ENCODE measurements at regions not wholly inside any gene's neighbourhood (a gene's known extent, or its start where the extent isn't known, plus 50 kb on each side); places are given as distances from the start of the nearest gene placed in this dataset.

DNA sequence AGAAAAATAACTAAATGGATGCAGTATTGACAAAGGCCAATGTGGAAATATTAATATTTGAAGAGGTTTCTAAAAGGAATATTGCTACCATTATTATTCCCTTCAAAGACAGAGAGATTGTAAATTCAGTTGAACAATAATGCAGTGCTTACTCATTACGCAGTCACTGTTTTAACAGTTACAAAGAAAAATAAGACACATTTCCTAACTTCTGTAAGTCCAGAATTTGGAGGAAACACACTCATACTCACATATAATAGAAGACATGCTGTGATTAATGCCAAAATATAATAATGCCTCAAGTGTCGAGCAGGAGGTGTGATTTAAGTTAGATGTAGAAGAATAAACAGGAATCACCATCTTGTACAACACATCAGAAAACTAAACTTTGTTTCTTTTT, 389.2 kb downstream of the FBXO15 start (continued):
- TF ChIP-seq, protein P1, sequence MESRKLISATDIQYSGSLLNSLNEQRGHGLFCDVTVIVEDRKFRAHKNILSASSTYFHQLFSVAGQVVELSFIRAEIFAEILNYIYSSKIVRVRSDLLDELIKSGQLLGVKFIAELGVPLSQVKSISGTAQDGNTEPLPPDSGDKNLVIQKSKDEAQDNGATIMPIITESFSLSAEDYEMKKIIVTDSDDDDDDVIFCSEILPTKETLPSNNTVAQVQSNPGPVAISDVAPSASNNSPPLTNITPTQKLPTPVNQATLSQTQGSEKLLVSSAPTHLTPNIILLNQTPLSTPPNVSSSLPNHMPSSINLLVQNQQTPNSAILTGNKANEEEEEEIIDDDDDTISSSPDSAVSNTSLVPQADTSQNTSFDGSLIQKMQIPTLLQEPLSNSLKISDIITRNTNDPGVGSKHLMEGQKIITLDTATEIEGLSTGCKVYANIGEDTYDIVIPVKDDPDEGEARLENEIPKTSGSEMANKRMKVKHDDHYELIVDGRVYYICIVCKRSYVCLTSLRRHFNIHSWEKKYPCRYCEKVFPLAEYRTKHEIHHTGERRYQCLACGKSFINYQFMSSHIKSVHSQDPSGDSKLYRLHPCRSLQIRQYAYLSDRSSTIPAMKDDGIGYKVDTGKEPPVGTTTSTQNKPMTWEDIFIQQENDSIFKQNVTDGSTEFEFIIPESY (IDR thresholded peaks at IDR 0.05) = no peak

- Histone ChIP-seq H3K9ac (ENCODE audit: low read depth in 1 of 2, low read length in 2 of 2) (no peak overlapping the region), H3K27ac (ENCODE audit: low read depth in 1 of 2, low read length in 2 of 2) (no peak overlapping the region), H3K4me3 (ENCODE audit: low read depth in 1 of 3, low read length in 3 of 3) (no peak overlapping the region), H3K4me1 (ENCODE audit: control insufficient read depth in 4 of 4, insufficient read depth in 4 of 4, low read length in 3 of 4) (no peaks in the 10 kb centered on the region), H3K9me3 (ENCODE audit: control insufficient read depth in 4 of 4, low read length in 3 of 4) (no peaks in the 10 kb centered on the region), H3K36me3 (ENCODE audit: control insufficient read depth in 4 of 4, insufficient read depth in 3 of 4, low read depth in 1 of 4, low read length in 3 of 4) (no peaks in the 10 kb centered on the region), H3K27me3 (ENCODE audit: control insufficient read depth in 4 of 4, insufficient read depth in 4 of 4, low read length in 3 of 4) (no peaks in the 10 kb centered on the region)
- WGBS = 74% methylated on average over 24 of the region's 24 CpGs
- no peak for TF ChIP-seq GABPA (IDR thresholded peaks at IDR 0.05 in 1 of 2, conservative IDR thresholded peaks at IDR 0.05 in 1 of 2)
- no peak for TF ChIP-seq NR2F2 (IDR thresholded peaks at IDR 0.05)
- TF ChIP-seq RAD21 (IDR thresholded peaks at IDR 0.05) = no peak
- no peak for TF ChIP-seq SP1 (IDR thresholded peaks at IDR 0.05)
- TF ChIP-seq, protein P2, sequence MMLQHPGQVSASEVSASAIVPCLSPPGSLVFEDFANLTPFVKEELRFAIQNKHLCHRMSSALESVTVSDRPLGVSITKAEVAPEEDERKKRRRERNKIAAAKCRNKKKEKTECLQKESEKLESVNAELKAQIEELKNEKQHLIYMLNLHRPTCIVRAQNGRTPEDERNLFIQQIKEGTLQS (IDR thresholded peaks at IDR 0.05) = no peak
- no peak for TF ChIP-seq JUND (IDR thresholded peaks at IDR 0.05)
- TF ChIP-seq, protein P1 (IDR thresholded peaks at IDR 0.05) = no peak
- no peak for TF ChIP-seq HNF4G (IDR thresholded peaks at IDR 0.05)
- TF ChIP-seq FOXA1 (IDR thresholded peaks at IDR 0.05) = no peak
- TF ChIP-seq, protein P3, sequence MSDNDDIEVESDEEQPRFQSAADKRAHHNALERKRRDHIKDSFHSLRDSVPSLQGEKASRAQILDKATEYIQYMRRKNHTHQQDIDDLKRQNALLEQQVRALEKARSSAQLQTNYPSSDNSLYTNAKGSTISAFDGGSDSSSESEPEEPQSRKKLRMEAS (IDR thresholded peaks at IDR 0.05) = no peak
- no peak for TF ChIP-seq EGR1 (IDR thresholded peaks at IDR 0.05; ENCODE audit: low read depth in 2 of 2)
- DNase-seq (ENCODE audit: low spot score) = no peak
Observed at GRCh38 chr18:73756256-73757091, 391.2 kb downstream of the FBXO15 start.

GRCh38 chr18:73752965-73753364, 394.7 kb downstream of the FBXO15 start:
- H3K4me3 ChIP-seq (ENCODE audit: low read depth in 1 of 3, low read length in 3 of 3) = no peak overlapping the region
- 63% methylated on average over 2 of the region's 2 CpGs for WGBS
- TF ChIP-seq, protein P1 (IDR thresholded peaks at IDR 0.05) = no peak
- TF ChIP-seq RXRA (IDR thresholded peaks at IDR 0.05) (no peak), NR2F2 (IDR thresholded peaks at IDR 0.05) (no peak), HNF4A (conservative IDR thresholded peaks at IDR 0.05) (no peak), REST (IDR thresholded peaks at IDR 0.05) (no peak), TAF1 (conservative IDR thresholded peaks at IDR 0.05) (no peak), FOXA2 (IDR thresholded peaks at IDR 0.05) (no peak)
- TF ChIP-seq, protein P4, sequence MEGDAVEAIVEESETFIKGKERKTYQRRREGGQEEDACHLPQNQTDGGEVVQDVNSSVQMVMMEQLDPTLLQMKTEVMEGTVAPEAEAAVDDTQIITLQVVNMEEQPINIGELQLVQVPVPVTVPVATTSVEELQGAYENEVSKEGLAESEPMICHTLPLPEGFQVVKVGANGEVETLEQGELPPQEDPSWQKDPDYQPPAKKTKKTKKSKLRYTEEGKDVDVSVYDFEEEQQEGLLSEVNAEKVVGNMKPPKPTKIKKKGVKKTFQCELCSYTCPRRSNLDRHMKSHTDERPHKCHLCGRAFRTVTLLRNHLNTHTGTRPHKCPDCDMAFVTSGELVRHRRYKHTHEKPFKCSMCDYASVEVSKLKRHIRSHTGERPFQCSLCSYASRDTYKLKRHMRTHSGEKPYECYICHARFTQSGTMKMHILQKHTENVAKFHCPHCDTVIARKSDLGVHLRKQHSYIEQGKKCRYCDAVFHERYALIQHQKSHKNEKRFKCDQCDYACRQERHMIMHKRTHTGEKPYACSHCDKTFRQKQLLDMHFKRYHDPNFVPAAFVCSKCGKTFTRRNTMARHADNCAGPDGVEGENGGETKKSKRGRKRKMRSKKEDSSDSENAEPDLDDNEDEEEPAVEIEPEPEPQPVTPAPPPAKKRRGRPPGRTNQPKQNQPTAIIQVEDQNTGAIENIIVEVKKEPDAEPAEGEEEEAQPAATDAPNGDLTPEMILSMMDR (IDR thresholded peaks at IDR 0.05; ENCODE audit: low read depth, low read length, missing input control) = no peak

More at GRCh38 chr18:73752965-73753364, 394.7 kb downstream of the FBXO15 start:
- no peak overlapping the region for H3K27ac ChIP-seq (ENCODE audit: low read depth in 1 of 2, low read length in 2 of 2)
- H3K27me3 ChIP-seq (ENCODE audit: control insufficient read depth in 4 of 4, insufficient read depth in 4 of 4, low read length in 3 of 4) = peaks cover 0 to 4% (median 0%) of the 10 kb centered on the region in 4 donors
- peaks cover 0 to 2% (median 0%) of the 10 kb centered on the region in 4 donors for H3K9me3 ChIP-seq (ENCODE audit: control insufficient read depth in 4 of 4, low read length in 3 of 4)
- no peaks in the 10 kb centered on the region for H3K4me1 ChIP-seq (ENCODE audit: control insufficient read depth in 4 of 4, insufficient read depth in 4 of 4, low read length in 3 of 4)
- H3K36me3 ChIP-seq (ENCODE audit: control insufficient read depth in 4 of 4, insufficient read depth in 3 of 4, low read depth in 1 of 4, low read length in 3 of 4) = no peaks in the 10 kb centered on the region
- no peak for DNase-seq (ENCODE audit: low spot score)
- no peak overlapping the region for H3K9ac ChIP-seq (ENCODE audit: low read depth in 1 of 2, low read length in 2 of 2)

Data from liver (tissue), 8 donors.